Lower leg skin (tissue), 4 donors: ENCODE measurements at regions not wholly inside any gene's neighbourhood (a gene's known extent, or its start where the extent isn't known, plus 50 kb on each side); places are given as distances from the start of the nearest gene placed in this dataset.

Experiments
- DNase-seq, 2 donors: peaks; one replicate each; pipeline ENCODE4 v3.0.0-alpha.2; 2019; ENCODE audit warnings: low spot score in 2 of 2
- H3K4me3 ChIP-seq: fragments of 200-600 bp; sonication (generic); 2 replicates; pipeline ENCODE4 v1.5.1; 2017; ENCODE audit warnings: mild to moderate bottlenecking, low read depth; ENCODE audit not compliant: poor library complexity, severe bottlenecking
- POLR2A ChIP-seq, 2 donors: fragments of 450-650 bp; IDR thresholded peaks; one replicate each; pipeline ENCODE4 v1.6.1; 2016 to 2017; ENCODE audit warnings: antibody characterized with exemption in 2 of 2, mild to moderate bottlenecking in 1 of 2, moderate library complexity in 1 of 2
- WGBS, 2 donors: methylation state at CpG; one replicate each; pipeline ENCODE4 v1.1.5; 2018; 5-methylcytosine and 5-hydroxymethylcytosine counted together
- intact Hi-C: fragments of 100-400 bp; cut with DNase I; formaldehyde crosslinking; loops from one replicate; pipeline ENCODE4 v1.15.0; 2023; ENCODE audit warnings: low total_unique reads
- TF ChIP-seq, protein P1 (sequence below), 3 donors: fragments of 450-650 bp; IDR thresholded peaks; one replicate each; pipeline ENCODE4 v1.5.1; 2016; ENCODE audit warnings: antibody characterized with exemption in 3 of 3, mild to moderate bottlenecking in 3 of 3, moderate library complexity in 2 of 3

DNA sequence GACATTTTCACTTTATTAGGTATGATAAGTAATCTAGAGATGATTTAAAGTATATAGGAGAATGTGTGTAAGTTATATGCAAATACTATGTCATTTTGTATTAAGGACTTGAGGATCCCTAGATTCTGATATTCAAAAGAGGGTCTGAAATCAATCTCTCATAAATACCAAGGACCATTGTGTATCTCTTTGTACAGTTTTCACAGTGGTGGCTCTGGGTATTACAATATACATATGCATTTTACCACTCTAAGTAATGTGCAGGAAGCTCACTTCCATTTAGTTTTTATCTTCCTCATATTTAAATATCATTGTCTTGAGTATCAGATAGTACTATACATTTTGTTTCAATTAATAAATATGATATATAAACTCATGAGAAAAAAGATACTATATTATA, 862.6 kb upstream of the PCDH20 start:
- TF ChIP-seq, protein P1, sequence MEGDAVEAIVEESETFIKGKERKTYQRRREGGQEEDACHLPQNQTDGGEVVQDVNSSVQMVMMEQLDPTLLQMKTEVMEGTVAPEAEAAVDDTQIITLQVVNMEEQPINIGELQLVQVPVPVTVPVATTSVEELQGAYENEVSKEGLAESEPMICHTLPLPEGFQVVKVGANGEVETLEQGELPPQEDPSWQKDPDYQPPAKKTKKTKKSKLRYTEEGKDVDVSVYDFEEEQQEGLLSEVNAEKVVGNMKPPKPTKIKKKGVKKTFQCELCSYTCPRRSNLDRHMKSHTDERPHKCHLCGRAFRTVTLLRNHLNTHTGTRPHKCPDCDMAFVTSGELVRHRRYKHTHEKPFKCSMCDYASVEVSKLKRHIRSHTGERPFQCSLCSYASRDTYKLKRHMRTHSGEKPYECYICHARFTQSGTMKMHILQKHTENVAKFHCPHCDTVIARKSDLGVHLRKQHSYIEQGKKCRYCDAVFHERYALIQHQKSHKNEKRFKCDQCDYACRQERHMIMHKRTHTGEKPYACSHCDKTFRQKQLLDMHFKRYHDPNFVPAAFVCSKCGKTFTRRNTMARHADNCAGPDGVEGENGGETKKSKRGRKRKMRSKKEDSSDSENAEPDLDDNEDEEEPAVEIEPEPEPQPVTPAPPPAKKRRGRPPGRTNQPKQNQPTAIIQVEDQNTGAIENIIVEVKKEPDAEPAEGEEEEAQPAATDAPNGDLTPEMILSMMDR (IDR thresholded peaks at IDR 0.05) = no peak
- no peak for TF ChIP-seq POLR2A (IDR thresholded peaks at IDR 0.05)
- no peak overlapping the region for H3K4me3 ChIP-seq
- intact Hi-C loops = no loop called here
- no peak for DNase-seq

DNA sequence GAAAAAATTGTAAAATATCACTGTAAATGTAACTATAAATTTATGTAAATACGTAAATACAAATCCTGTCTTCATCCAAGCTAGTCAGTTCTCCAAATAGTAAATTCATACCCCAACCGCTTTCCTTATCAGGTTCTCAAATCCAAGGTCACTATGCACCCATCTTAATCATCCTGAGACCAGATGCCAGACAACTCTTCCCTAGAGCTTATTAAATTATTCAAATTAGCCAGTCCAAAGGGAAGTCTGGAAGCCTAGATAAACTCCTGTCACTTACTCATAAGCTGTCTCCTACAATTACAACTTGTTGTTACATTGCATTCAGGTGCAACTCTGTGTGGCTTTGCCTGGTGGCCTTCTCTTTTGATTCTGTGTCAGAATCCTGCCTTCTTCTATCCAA, 836.1 kb upstream of the PCDH20 start:
- TF ChIP-seq, protein P1 (IDR thresholded peaks at IDR 0.05) = no peak
- TF ChIP-seq POLR2A (IDR thresholded peaks at IDR 0.05) = no peak
- intact Hi-C loops = no loop called here
- WGBS, 2 donors = 83 to 93% methylated on average over 2 of the region's 2 CpGs
- no peak overlapping the region for H3K4me3 ChIP-seq
- no peak for DNase-seq

DNA sequence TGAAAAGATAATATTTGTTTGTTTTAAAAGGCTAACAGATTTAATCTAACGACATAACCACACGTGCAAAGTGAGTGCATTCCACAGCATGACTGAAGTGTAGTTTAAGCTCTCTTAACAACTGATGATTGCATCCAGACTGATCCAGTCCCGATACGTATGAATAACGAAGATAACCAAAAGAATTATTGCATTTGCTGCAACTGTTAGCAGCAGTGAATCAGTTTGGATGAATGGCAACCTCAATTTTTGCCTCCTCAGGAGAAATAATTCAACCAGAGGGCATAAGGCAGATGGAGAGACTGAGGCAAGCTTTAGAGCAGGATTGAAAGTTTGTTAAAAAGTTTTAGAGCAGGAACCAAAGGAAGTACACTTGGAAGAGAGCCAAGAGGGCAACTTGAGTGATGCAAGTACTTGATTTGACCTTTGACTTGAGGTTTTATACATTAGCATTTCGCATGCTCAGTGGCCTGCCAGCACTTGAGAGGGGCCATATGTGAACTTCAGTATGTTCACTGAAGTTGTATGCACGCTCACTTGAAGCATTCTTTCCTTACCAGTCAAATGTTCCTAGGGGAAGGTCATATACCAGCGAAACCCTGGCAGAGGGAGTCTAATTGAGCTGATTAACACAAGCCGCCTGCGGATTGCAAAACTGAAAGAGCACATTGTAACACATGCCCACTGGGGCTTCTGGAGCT, 835.0 kb upstream of the PCDH20 start:
- H3K4me3 ChIP-seq = no peak overlapping the region
- DNase-seq = no peak
- 55 to 68% methylated on average over 10 of the region's 10 CpGs for WGBS, 2 donors
- intact Hi-C loops = no loop called here
- TF ChIP-seq, protein P1 (IDR thresholded peaks at IDR 0.05) = no peak
- no peak for TF ChIP-seq POLR2A (IDR thresholded peaks at IDR 0.05)

DNA sequence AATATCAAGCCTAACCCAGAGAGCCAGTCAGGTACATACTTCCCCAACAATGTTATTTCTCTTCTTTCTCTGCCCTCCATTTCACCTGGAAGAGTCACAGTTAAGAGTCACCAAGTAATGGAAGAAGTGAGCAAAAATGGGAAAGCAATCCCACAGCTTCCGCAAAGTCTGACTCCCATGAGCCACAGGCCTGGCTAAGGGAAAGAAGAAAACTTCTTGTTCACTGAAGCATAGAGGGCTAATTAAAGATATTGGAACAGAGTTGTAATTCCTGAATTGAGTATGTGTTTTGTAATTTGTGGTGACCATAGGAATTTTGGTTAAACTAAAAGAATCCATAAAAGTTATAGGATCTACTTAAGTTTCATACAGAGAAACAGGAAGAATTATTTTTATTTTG, 830.9 kb upstream of the PCDH20 start:
- intact Hi-C loops = no loop called here
- WGBS, 2 donors = 81 to 90% methylated on average over 1 of the region's 1 CpG
- no peak for DNase-seq
- no peak overlapping the region for H3K4me3 ChIP-seq
- TF ChIP-seq, protein P1 (IDR thresholded peaks at IDR 0.05) = no peak
- TF ChIP-seq POLR2A (IDR thresholded peaks at IDR 0.05) = no peak

DNA sequence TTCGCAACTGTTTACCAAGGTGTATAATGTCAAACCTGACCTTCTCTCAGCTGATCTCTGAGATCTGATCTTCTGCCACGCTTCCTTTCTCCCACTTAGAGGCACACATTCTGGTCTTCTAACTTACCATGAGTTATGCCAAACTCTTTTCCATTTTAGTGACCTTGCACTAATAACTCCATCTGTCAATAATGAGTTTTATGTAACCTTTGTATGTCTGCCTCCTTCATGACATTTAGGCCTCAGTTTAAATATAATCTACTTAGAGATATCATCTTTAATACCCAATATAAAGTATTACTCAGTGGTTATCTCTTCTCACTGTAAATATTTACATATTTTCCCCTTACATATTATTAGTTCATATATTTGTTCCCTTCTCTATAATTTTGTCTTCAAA, 827.5 kb upstream of the PCDH20 start:
- whole genome bisulfite sequencing, 2 donors = 80 to 94% methylated on average over 2 of the region's 2 CpGs
- no peak for DNase-seq
- intact Hi-C loops = no loop called here
- H3K4me3 ChIP-seq = no peak overlapping the region
- no peak for TF ChIP-seq POLR2A (IDR thresholded peaks at IDR 0.05)

DNA sequence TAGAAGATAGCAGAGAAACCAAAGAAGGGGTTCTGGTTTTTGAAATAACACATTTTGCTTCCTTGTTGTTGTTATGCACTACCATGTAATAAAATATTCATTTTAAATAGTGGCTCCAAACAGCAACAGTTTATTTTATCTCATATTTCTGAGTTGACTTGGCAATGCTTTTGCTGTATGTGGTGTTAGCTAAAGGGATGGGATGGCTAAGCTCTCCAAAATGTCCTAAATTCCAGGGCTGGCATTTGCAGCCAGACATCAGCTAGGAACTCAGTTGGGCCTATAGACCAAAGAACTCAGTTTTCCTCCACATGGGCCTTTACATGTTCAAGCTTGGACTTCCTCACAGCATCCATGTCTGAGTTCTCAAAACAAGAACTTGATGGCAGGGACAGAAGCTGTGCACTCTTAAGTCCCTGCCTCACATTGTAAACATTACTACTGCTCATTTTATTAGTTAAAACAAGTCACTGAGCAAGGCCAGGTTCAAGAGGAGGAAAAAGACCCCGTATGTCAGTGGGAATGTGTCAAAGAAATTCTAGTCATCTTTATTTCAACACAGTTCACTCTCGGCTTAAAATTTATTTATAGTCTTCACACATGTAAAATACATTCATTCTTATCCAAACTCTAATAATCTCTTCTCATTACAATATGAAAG, 819.3 kb upstream of the PCDH20 start:
- no peak for TF ChIP-seq POLR2A (IDR thresholded peaks at IDR 0.05)
- TF ChIP-seq, protein P1 (IDR thresholded peaks at IDR 0.05) = no peak
- intact Hi-C loops = no loop called here
- no peak for DNase-seq
- H3K4me3 ChIP-seq = no peak overlapping the region
- 46 to 47% methylated on average over 2 of the region's 2 CpGs for WGBS, 2 donors
